IPS-NIHi11 (cell line): ENCODE measurements at regions not wholly inside any gene's neighbourhood (a gene's known extent, or its start where the extent isn't known, plus 50 kb on each side); places are given as distances from the start of the nearest gene placed in this dataset.

Experiments
- DNase-seq: peaks from one replicate; pipeline ENCODE4 v3.0.0; 2012; ENCODE audit warnings: mixed read lengths, low spot score

GRCh38 chr11:104246590-104246989 lies 82.6 kb upstream of the PDGFD start:
- DNase-seq = no peak

- DNase-seq = no peak
These were observed 75.0 kb upstream of the PDGFD start for GRCh38 chr11:104238916-104239315.

- DNase-seq = no peak
These were observed 61.1 kb upstream of the PDGFD start for GRCh38 chr11:104225047-104225446.

DNA sequence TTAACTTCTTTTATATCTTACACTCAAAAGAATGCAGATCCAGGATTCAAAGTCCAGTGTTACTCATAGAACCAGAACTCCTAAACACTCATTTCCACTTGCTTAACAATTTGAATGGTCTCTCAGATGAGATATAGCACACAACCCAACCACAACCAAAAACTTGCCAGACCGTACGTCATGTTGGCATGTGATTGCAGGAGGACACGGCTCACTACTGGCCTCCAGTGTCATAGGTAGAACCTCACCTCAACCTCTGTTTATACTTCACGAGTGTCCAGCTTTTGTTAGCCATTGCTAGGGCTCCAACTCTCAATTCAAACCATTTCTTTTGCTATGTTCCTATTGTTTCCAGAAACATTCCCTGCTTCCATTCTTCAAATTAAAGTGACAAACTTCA lies 58.5 kb upstream of the PDGFD start:
- DNase-seq = no peak

DNA sequence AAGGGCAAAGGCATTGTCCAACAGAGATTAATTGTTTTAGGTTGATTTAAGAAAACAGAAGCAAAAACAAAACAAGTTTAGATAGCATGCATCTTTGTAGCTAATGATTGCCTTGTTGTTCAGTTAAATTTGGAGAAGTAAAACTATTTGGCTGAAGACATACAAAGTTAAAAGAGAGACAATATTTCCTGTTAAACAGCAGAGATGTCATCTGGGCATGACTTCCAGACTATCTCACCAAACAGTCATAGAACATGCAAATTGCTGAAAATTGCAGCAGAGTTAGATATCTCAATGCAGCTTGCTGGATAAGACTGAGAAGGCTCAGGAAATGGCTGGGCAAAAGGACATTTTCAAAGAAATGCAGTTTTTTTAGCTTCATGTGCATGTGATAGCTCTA lies 57.5 kb upstream of the PDGFD start:
- DNase-seq = no peak

DNA sequence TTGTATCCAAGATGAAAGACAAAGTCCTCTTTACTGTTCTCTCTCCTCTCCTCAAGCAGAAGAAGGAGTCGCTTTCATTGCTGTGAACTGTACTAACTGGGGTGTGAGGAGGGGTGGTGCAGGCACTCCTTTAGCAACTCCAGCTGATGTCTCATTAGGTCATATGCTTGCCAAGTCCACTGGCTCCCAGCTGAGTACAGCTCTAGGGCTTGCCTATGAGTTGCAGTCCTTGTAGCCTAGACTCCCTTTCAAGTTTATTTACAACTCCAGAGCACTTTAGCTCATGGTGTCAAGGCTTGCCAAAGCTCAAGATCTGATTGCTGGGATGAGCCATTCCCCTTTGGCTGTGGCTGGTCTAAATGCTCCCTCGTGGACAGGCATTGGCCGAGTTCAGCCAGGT lies 55.1 kb upstream of the PDGFD start:
- DNase-seq = no peak

DNA sequence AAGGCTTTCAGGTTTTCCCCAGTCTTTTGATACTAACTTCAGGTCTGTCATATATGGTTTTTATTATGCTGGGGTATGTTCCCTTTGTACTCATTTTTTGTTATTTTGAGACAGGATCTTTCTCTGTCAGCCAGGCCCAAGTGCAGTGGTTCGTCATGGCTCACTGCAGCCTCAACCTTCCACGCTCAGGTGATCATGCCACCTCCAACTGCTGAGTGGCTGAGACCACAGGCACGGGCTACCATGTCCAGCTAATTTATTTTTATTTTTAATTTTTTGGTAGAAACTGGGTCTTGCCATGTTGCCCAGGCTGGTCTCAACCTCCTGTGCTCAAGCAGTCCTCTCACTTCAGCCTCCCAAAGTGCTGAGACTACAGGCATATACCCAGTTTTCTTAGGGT lies 50.6 kb upstream of the PDGFD start:
- no peak for DNase-seq
